GM12864 (cell line): ENCODE measurements at regions not wholly inside any gene's neighbourhood (a gene's known extent, or its start where the extent isn't known, plus 50 kb on each side); places are given as distances from the start of the nearest gene placed in this dataset.

Experiments
- DNase-seq: peaks from one replicate; pipeline ENCODE4 v3.0.0-alpha.2; 2011; ENCODE audit warnings: low read depth
- H3K4me3 ChIP-seq: 2 replicates; pipeline ENCODE4 v1.5.1; 2011; ENCODE audit warnings: mild to moderate bottlenecking, low read depth, low read length, control low read depth
- CTCF ChIP-seq: IDR thresholded peaks from 2 replicates; pipeline ENCODE4 v1.5.1; 2011; ENCODE audit warnings: low read depth, mild to moderate bottlenecking, moderate library complexity, low read length, control low read depth, inconsistent platforms; ENCODE audit errors: missing control alignments

GRCh38 chr3:182717216-182717615, 76.1 kb upstream of the ATP11B start:
- H3K4me3 ChIP-seq: no peak overlapping the region; the same call in 1 of the 2 replicates
- DNase-seq: peak; percentile 81
- no peak for TF ChIP-seq CTCF

GRCh38 chr3:182722907-182723306, 70.4 kb upstream of the ATP11B start:
- no peak for DNase-seq
- H3K4me3 ChIP-seq: no peak overlapping the region
- no peak for TF ChIP-seq CTCF

- no peak for TF ChIP-seq CTCF
- DNase-seq: no peak
- H3K4me3 ChIP-seq: no peak overlapping the region
Measured at GRCh38 chr3:182723596-182723995, 69.7 kb upstream of the ATP11B start.

GRCh38 chr3:182725372-182726251, 67.7 kb upstream of the ATP11B start:
- H3K4me3 ChIP-seq: no peak overlapping the region
- no peak for TF ChIP-seq CTCF
- no peak for DNase-seq

GRCh38 chr3:182726258-182727142, 66.8 kb upstream of the ATP11B start:
- no peak for DNase-seq
- no peak overlapping the region for H3K4me3 ChIP-seq

GRCh38 chr3:182728238-182728637, 65.1 kb upstream of the ATP11B start:
- DNase-seq: no peak
- H3K4me3 ChIP-seq: no peak overlapping the region
- no peak for TF ChIP-seq CTCF

More at GRCh38 chr3:182726258-182727142, 66.8 kb upstream of the ATP11B start:
- no peak for TF ChIP-seq CTCF
